SK-N-SH (cell line): ENCODE measurements at regions not wholly inside any gene's neighbourhood (a gene's known extent, or its start where the extent isn't known, plus 50 kb on each side); places are given as distances from the start of the nearest gene placed in this dataset.

ENCODE experiments used
- CTCF ChIA-PET: fragments of 300-600, 350-600 bp; formaldehyde crosslinking; extraction: SDS; loops from one replicate; lab custom pipeline; 2021; lab: Yijun Ruan, JAX
- POLR2A ChIA-PET: fragments of 350-600 bp; sonication (Branson Sonifier 250); formaldehyde crosslinking; extraction: SDS; loops from one replicate; lab custom pipeline; 2020; ENCODE audit warnings: antibody characterized with exemption, inconsistent platforms; lab: Yijun Ruan, JAX
- DNase-seq: peaks from one replicate; pipeline ENCODE4 v3.0.0; 2012
- H2AFZ ChIP-seq: fragments of 200-600 bp; sonication (generic); 2 replicates; pipeline ENCODE4 v1.8.1; 2016; ENCODE audit warnings: antibody characterized with exemption, mild to moderate bottlenecking, low read depth
- H3F3A ChIP-seq: fragments of 200-600 bp; sonication (generic); replicated peaks from 2 replicates; pipeline ENCODE3; 2016; ENCODE audit warnings: antibody characterized with exemption, mild to moderate bottlenecking; ENCODE audit not compliant: insufficient read depth
- H3K27ac ChIP-seq, 2 experiments: fragments of 200-500 bp in 1 of 2; fragments of 200-600 bp in 1 of 2; sonication (Bioruptor generic) in 1 of 2; sonication (generic), shearing (Covaris generic) in 1 of 2; 2 replicates each; pipeline versions ENCODE4 v1.5.1 to v1.6.1; 2014 to 2016; ENCODE audit warnings: low read depth in 2 of 2, inconsistent platforms in 1 of 2, low read length in 1 of 2, mild to moderate bottlenecking in 1 of 2, mixed read lengths in 1 of 2
- H3K27me3 ChIP-seq: fragments of 200-600 bp; sonication (generic), shearing (Covaris generic); 2 replicates; pipeline ENCODE4 v1.6.1; 2016; ENCODE audit warnings: mixed run types; ENCODE audit not compliant: insufficient read depth
- H3K36me3 ChIP-seq, 2 experiments: fragments of 200-500 bp in 1 of 2; fragments of 200-600 bp in 1 of 2; sonication (Bioruptor generic) in 1 of 2; sonication (generic) in 1 of 2; replicated peaks in 1 of 2; 2 replicates each; pipeline versions ENCODE3 to v1.5.1; 2014 to 2016; ENCODE audit warnings: low read length in 1 of 2, mild to moderate bottlenecking in 1 of 2; ENCODE audit not compliant: insufficient read depth in 2 of 2, control insufficient read depth in 1 of 2
- H3K4me1 ChIP-seq, 2 experiments: fragments of 200-500 bp in 1 of 2; fragments of 200-600 bp in 1 of 2; sonication (Bioruptor generic) in 1 of 2; sonication (generic), shearing (Covaris generic) in 1 of 2; 2 replicates each; pipeline versions ENCODE4 v1.5.1 to v1.6.1; 2014 to 2016; ENCODE audit warnings: low read depth in 1 of 2, low read length in 1 of 2, mixed run types in 1 of 2; ENCODE audit not compliant: insufficient read depth in 2 of 2, control insufficient read depth in 1 of 2
- H3K4me2 ChIP-seq: fragments of 200-600 bp; sonication (generic), shearing (Covaris generic); 2 replicates; pipeline ENCODE4 v1.6.1; 2017; ENCODE audit warnings: mixed run types
- H3K4me3 ChIP-seq, 2 experiments: fragments of 200-500 bp in 1 of 2; fragments of 200-600 bp in 1 of 2; sonication (Bioruptor generic) in 1 of 2; sonication (generic), shearing (Covaris generic) in 1 of 2; 2 replicates each; pipeline versions ENCODE4 v1.5.1 to v1.8.1; 2014 to 2016; ENCODE audit warnings: low read depth in 2 of 2, inconsistent platforms in 1 of 2, low read length in 1 of 2, mild to moderate bottlenecking in 1 of 2, mixed read lengths in 1 of 2, moderate library complexity in 1 of 2
- H3K79me2 ChIP-seq: fragments of 200-600 bp; sonication (generic); 2 replicates; pipeline ENCODE4 v1.8.1; 2017; ENCODE audit warnings: mild to moderate bottlenecking; ENCODE audit not compliant: insufficient read depth
- H3K9ac ChIP-seq: fragments of 200-600 bp; sonication (generic); 2 replicates; pipeline ENCODE4 v1.6.1; 2017; ENCODE audit warnings: mixed run types
- H3K9me2 ChIP-seq: fragments of 200-600 bp; sonication (generic); 2 replicates; pipeline ENCODE4 v1.6.1; 2017; ENCODE audit warnings: mixed run types
- H3K9me3 ChIP-seq: fragments of 200-600 bp; sonication (generic); 2 replicates; pipeline ENCODE4 v1.6.1; 2017; ENCODE audit warnings: mixed run types, mild to moderate bottlenecking, moderate library complexity
- H4K20me1 ChIP-seq: fragments of 200-600 bp; sonication (generic); 2 replicates; pipeline ENCODE4 v1.6.1; 2017; ENCODE audit warnings: mild to moderate bottlenecking, mixed run types; ENCODE audit not compliant: insufficient read depth
- CHD2 ChIP-seq: fragments of 150-350 bp; IDR thresholded peaks from 2 replicates; pipeline ENCODE4 v1.6.1; 2018; ENCODE audit warnings: low read length; ENCODE audit not compliant: partially characterized antibody
- ELF1 ChIP-seq: IDR thresholded peaks from 2 replicates; pipeline ENCODE4 v1.4.0; 2012
- EZH2phosphoT487 ChIP-seq: fragments of 200-600 bp; sonication (generic); IDR thresholded peaks from 2 replicates; pipeline ENCODE4 v1.6.1; 2017; ENCODE audit warnings: low read depth, mixed run types, mild to moderate bottlenecking, antibody characterized with exemption, moderate library complexity, borderline replicate concordance
- FOSL2 ChIP-seq: IDR thresholded peaks from 2 replicates; pipeline ENCODE4 v1.4.0; 2012; ENCODE audit warnings: low read depth, mild to moderate bottlenecking, moderate library complexity, borderline replicate concordance
- FOXM1 ChIP-seq: IDR thresholded peaks from 2 replicates; pipeline ENCODE4 v1.4.0; 2012; ENCODE audit warnings: low read depth, mild to moderate bottlenecking
- GABPA ChIP-seq: IDR thresholded peaks from 2 replicates; pipeline ENCODE4 v1.4.0; 2012; ENCODE audit warnings: low read depth, mild to moderate bottlenecking
- GATA2 ChIP-seq: sonication (generic); formaldehyde crosslinking; IDR thresholded peaks from 2 replicates; pipeline ENCODE4 v1.5.0; 2020; ENCODE audit warnings: mild to moderate bottlenecking, missing genetic modification reagents
- JUND ChIP-seq: IDR thresholded peaks from 2 replicates; pipeline ENCODE4 v1.4.0; 2012
- MEF2A ChIP-seq: IDR thresholded peaks from 2 replicates; pipeline ENCODE4 v1.4.0; 2012; ENCODE audit warnings: low read depth, borderline replicate concordance
- MXI1 ChIP-seq: IDR thresholded peaks from 2 replicates; pipeline ENCODE4 v1.6.1; 2012; ENCODE audit warnings: mild to moderate bottlenecking, low read depth, low read length, improper control_type of control experiment
- NFIC ChIP-seq: IDR thresholded peaks from 2 replicates; pipeline ENCODE4 v1.4.0; 2012; ENCODE audit warnings: borderline replicate concordance
- POLR2AphosphoS5 ChIP-seq: IDR thresholded peaks from 2 replicates; pipeline ENCODE4 v1.6.1; 2012; ENCODE audit warnings: low read depth, low read length
- RAD21 ChIP-seq: IDR thresholded peaks from 2 replicates; pipeline ENCODE4 v1.6.1; 2012; ENCODE audit warnings: mild to moderate bottlenecking, low read length
- RCOR1 ChIP-seq: fragments of 150-350 bp; IDR thresholded peaks from 2 replicates; pipeline ENCODE4 v1.6.1; 2017; ENCODE audit warnings: antibody characterized with exemption, low read length
- SIN3A ChIP-seq: IDR thresholded peaks from 2 replicates; pipeline ENCODE4 v1.6.1; 2012; ENCODE audit warnings: low read depth, mild to moderate bottlenecking, low read length, moderate library complexity, borderline replicate concordance
- TEAD4 ChIP-seq: IDR thresholded peaks from 2 replicates; pipeline ENCODE4 v1.4.0; 2012; ENCODE audit warnings: mild to moderate bottlenecking, borderline replicate concordance; ENCODE audit not compliant: insufficient read depth
- YY1 ChIP-seq: IDR thresholded peaks from 2 replicates; pipeline ENCODE4 v1.4.0; 2012; ENCODE audit warnings: low read depth, mild to moderate bottlenecking
- WGBS: methylation state at CpG from one replicate; pipeline ENCODE4 v1.1.6; 2017; ENCODE audit warnings: low lambda C conversion rate; 5-methylcytosine and 5-hydroxymethylcytosine counted together
- TF ChIP-seq, protein P1 (sequence below): IDR thresholded peaks from 2 replicates; pipeline ENCODE4 v1.6.1; 2012; ENCODE audit warnings: mild to moderate bottlenecking, low read depth, low read length, moderate library complexity
- TF ChIP-seq, protein P2 (sequence below): fragments of 200-600 bp; sonication (generic); IDR thresholded peaks from 2 replicates; pipeline ENCODE4 v1.6.1; 2017; ENCODE audit warnings: antibody characterized with exemption, mild to moderate bottlenecking, moderate library complexity
- TF ChIP-seq, protein P3 (sequence below): IDR thresholded peaks from 2 replicates; pipeline ENCODE4; 2012
- TF ChIP-seq, protein P4 (sequence below): fragments of 150-350 bp; IDR thresholded peaks from 2 replicates; pipeline ENCODE4 v1.6.1; 2016; ENCODE audit warnings: mild to moderate bottlenecking, low read depth, low read length

DNA sequence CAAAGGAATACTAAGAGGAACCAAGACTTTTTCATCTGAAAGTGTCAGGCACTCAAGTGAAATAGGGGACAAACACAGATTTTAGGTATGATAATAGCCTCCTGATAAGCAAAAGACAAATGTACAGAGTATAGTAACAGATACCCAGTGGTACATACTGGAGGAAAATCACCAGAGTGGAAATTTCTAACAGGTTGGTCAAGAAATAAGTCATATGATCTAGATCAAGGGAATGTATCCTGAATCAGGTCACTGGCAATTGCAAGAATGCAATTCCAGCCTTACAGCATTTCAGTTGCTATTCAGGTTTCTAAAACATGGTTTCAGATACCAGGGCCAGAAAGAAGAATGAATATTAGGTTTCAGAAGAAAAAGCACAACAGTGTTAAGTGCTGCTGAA, 82.2 kb upstream of the SLCO6A1 start:
- no peaks in the 10 kb centered on the region for H3K79me2 ChIP-seq
- no peak overlapping the region for H3K4me3 ChIP-seq
- no peaks in the 10 kb centered on the region for H4K20me1 ChIP-seq
- no peak for DNase-seq
- H3K27me3 ChIP-seq, result no peaks in the 10 kb centered on the region
- H3K4me1 ChIP-seq, result peaks cover 0 to 2% of the 10 kb centered on the region in 2 experiments; a peak in 2 of 4 replicates
- TF ChIP-seq, protein P1, sequence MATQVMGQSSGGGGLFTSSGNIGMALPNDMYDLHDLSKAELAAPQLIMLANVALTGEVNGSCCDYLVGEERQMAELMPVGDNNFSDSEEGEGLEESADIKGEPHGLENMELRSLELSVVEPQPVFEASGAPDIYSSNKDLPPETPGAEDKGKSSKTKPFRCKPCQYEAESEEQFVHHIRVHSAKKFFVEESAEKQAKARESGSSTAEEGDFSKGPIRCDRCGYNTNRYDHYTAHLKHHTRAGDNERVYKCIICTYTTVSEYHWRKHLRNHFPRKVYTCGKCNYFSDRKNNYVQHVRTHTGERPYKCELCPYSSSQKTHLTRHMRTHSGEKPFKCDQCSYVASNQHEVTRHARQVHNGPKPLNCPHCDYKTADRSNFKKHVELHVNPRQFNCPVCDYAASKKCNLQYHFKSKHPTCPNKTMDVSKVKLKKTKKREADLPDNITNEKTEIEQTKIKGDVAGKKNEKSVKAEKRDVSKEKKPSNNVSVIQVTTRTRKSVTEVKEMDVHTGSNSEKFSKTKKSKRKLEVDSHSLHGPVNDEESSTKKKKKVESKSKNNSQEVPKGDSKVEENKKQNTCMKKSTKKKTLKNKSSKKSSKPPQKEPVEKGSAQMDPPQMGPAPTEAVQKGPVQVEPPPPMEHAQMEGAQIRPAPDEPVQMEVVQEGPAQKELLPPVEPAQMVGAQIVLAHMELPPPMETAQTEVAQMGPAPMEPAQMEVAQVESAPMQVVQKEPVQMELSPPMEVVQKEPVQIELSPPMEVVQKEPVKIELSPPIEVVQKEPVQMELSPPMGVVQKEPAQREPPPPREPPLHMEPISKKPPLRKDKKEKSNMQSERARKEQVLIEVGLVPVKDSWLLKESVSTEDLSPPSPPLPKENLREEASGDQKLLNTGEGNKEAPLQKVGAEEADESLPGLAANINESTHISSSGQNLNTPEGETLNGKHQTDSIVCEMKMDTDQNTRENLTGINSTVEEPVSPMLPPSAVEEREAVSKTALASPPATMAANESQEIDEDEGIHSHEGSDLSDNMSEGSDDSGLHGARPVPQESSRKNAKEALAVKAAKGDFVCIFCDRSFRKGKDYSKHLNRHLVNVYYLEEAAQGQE, result no peak
- no peak for TF ChIP-seq EZH2phosphoT487
- no peak for TF ChIP-seq YY1
- no peak for TF ChIP-seq GABPA
- TF ChIP-seq, protein P2, sequence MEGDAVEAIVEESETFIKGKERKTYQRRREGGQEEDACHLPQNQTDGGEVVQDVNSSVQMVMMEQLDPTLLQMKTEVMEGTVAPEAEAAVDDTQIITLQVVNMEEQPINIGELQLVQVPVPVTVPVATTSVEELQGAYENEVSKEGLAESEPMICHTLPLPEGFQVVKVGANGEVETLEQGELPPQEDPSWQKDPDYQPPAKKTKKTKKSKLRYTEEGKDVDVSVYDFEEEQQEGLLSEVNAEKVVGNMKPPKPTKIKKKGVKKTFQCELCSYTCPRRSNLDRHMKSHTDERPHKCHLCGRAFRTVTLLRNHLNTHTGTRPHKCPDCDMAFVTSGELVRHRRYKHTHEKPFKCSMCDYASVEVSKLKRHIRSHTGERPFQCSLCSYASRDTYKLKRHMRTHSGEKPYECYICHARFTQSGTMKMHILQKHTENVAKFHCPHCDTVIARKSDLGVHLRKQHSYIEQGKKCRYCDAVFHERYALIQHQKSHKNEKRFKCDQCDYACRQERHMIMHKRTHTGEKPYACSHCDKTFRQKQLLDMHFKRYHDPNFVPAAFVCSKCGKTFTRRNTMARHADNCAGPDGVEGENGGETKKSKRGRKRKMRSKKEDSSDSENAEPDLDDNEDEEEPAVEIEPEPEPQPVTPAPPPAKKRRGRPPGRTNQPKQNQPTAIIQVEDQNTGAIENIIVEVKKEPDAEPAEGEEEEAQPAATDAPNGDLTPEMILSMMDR, result no peak
- no peak for TF ChIP-seq ELF1
- no peak overlapping the region for H3K27ac ChIP-seq
- ChIA-PET POLR2A (no interaction called here), CTCF (interaction anchor here (1.5 kb wide), 1 partner anchor 100 kb away, joined by 4 read pairs; no protein-coding TSS in a partner anchor)
- no peak overlapping the region for H2AFZ ChIP-seq
- no peaks in the 10 kb centered on the region for H3K9me3 ChIP-seq
- peaks cover 3% of the 10 kb centered on the region for H3F3A ChIP-seq
- H3K4me2 ChIP-seq, result no peak overlapping the region
- H3K9ac ChIP-seq, result no peak overlapping the region
- H3K9me2 ChIP-seq, result no peaks in the 10 kb centered on the region
- no peaks in the 10 kb centered on the region for H3K36me3 ChIP-seq

DNA sequence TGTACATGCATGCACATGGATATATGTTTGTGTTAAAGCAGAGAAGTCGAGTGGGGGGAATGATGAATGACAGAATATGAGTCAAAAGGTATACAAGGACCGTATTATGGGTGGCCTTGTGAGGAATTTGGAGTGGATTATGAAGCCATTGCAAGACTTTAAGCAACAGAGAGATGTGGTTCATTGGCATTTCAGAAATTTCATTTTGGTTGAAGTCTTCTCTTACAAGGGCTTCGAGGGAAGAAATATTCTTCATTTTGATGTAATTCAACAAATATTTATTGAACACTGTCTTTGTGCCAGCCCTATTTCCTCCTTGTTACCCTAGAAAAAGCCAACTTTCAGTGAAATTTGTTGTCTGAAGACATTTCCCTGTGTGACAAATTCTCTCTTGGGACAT, 83.9 kb upstream of the SLCO6A1 start:
- H2AFZ ChIP-seq, result no peak overlapping the region
- no peaks in the 10 kb centered on the region for H3K36me3 ChIP-seq
- no peak overlapping the region for H3K9ac ChIP-seq
- no peaks in the 10 kb centered on the region for H3K9me2 ChIP-seq
- H3K79me2 ChIP-seq, result no peaks in the 10 kb centered on the region
- TF ChIP-seq MXI1, result no peak
- TF ChIP-seq GABPA, result no peak
- TF ChIP-seq FOSL2, result no peak
- TF ChIP-seq RAD21, result no peak
- no peak for TF ChIP-seq POLR2AphosphoS5
- no peak for TF ChIP-seq GATA2 (CRISPR knock-in tag)
- TF ChIP-seq, protein P3, sequence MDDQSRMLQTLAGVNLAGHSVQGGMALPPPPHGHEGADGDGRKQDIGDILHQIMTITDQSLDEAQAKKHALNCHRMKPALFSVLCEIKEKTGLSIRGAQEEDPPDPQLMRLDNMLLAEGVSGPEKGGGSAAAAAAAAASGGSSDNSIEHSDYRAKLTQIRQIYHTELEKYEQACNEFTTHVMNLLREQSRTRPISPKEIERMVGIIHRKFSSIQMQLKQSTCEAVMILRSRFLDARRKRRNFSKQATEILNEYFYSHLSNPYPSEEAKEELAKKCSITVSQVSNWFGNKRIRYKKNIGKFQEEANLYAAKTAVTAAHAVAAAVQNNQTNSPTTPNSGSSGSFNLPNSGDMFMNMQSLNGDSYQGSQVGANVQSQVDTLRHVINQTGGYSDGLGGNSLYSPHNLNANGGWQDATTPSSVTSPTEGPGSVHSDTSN, result no peak
- TF ChIP-seq CHD2, result no peak
- TF ChIP-seq FOXM1, result no peak
- TF ChIP-seq SIN3A, result no peak
- no peak for TF ChIP-seq MEF2A
- TF ChIP-seq NFIC, result no peak
- TF ChIP-seq JUND, result no peak
- TF ChIP-seq, protein P4, sequence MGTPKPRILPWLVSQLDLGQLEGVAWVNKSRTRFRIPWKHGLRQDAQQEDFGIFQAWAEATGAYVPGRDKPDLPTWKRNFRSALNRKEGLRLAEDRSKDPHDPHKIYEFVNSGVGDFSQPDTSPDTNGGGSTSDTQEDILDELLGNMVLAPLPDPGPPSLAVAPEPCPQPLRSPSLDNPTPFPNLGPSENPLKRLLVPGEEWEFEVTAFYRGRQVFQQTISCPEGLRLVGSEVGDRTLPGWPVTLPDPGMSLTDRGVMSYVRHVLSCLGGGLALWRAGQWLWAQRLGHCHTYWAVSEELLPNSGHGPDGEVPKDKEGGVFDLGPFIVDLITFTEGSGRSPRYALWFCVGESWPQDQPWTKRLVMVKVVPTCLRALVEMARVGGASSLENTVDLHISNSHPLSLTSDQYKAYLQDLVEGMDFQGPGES, result no peak
- no peak for TF ChIP-seq TEAD4
- no peak for TF ChIP-seq RCOR1
- H3K9me3 ChIP-seq, result no peaks in the 10 kb centered on the region
- H3K27me3 ChIP-seq, result no peaks in the 10 kb centered on the region
- H4K20me1 ChIP-seq, result no peaks in the 10 kb centered on the region
- H3F3A ChIP-seq, result peaks cover 3% of the 10 kb centered on the region
- H3K4me2 ChIP-seq, result no peak overlapping the region
- POLR2A ChIA-PET, result no interaction called here
- CTCF ChIA-PET, result interaction anchor here (0.6 to 4.3 kb wide), 10 partner anchors 10 to 557 kb away, joined by 3 to 27 read pairs (median 4); no protein-coding TSS in a partner anchor
- no peak overlapping the region for H3K4me3 ChIP-seq
- WGBS, result 31% methylated on average over 3 of the region's 3 CpGs
- H3K4me1 ChIP-seq, result peaks cover 0 to 2% of the 10 kb centered on the region in 2 experiments; a peak in 2 of 4 replicates
- DNase-seq, result no peak
- H3K27ac ChIP-seq, result no peak overlapping the region
